ENCODE measurements at regions not wholly inside any gene's neighbourhood (a gene's known extent, or its start where the extent isn't known, plus 50 kb on each side); places are given as distances from the start of the nearest gene placed in this dataset.

DNA sequence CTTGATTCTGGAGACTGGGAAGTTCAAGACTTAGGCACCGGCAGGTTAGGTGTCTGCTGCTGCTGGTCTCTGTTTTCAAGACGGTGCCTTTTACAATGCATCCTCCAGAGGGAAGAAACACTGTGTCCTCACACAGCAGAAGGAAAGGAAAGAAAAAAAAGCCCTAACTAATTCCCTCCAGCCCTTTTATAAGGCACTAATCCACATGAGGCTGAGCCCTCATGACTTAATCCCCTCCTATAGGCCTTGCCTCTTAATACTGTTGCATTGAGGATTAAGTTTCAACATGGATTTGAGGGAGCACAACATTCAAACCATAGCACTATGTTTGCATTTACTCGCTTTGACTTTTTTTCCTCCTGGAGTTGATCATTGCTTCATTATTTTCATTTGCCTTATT lies 585.9 kb downstream of the TLR4 start:
- TF ChIP-seq CTCF (IDR thresholded peaks at IDR 0.05; ENCODE audit: insufficient read depth, low read length): no peak
- TF ChIP-seq, protein P1, sequence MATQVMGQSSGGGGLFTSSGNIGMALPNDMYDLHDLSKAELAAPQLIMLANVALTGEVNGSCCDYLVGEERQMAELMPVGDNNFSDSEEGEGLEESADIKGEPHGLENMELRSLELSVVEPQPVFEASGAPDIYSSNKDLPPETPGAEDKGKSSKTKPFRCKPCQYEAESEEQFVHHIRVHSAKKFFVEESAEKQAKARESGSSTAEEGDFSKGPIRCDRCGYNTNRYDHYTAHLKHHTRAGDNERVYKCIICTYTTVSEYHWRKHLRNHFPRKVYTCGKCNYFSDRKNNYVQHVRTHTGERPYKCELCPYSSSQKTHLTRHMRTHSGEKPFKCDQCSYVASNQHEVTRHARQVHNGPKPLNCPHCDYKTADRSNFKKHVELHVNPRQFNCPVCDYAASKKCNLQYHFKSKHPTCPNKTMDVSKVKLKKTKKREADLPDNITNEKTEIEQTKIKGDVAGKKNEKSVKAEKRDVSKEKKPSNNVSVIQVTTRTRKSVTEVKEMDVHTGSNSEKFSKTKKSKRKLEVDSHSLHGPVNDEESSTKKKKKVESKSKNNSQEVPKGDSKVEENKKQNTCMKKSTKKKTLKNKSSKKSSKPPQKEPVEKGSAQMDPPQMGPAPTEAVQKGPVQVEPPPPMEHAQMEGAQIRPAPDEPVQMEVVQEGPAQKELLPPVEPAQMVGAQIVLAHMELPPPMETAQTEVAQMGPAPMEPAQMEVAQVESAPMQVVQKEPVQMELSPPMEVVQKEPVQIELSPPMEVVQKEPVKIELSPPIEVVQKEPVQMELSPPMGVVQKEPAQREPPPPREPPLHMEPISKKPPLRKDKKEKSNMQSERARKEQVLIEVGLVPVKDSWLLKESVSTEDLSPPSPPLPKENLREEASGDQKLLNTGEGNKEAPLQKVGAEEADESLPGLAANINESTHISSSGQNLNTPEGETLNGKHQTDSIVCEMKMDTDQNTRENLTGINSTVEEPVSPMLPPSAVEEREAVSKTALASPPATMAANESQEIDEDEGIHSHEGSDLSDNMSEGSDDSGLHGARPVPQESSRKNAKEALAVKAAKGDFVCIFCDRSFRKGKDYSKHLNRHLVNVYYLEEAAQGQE (IDR thresholded peaks at IDR 0.05; ENCODE audit: insufficient replicate concordance, low read depth): no peak
- TF ChIP-seq GABPA (IDR thresholded peaks at IDR 0.05; ENCODE audit: low read depth): no peak
- TF ChIP-seq POLR2AphosphoS5 (IDR thresholded peaks at IDR 0.05; ENCODE audit: low read depth): no peak
- TF ChIP-seq SPI1 (IDR thresholded peaks at IDR 0.05; ENCODE audit: borderline replicate concordance, low read depth): no peak

Data from HL-60 (cell line).